ENCODE measurements at regions not wholly inside any gene's neighbourhood (a gene's known extent, or its start where the extent isn't known, plus 50 kb on each side); places are given as distances from the start of the nearest gene placed in this dataset.

DNA sequence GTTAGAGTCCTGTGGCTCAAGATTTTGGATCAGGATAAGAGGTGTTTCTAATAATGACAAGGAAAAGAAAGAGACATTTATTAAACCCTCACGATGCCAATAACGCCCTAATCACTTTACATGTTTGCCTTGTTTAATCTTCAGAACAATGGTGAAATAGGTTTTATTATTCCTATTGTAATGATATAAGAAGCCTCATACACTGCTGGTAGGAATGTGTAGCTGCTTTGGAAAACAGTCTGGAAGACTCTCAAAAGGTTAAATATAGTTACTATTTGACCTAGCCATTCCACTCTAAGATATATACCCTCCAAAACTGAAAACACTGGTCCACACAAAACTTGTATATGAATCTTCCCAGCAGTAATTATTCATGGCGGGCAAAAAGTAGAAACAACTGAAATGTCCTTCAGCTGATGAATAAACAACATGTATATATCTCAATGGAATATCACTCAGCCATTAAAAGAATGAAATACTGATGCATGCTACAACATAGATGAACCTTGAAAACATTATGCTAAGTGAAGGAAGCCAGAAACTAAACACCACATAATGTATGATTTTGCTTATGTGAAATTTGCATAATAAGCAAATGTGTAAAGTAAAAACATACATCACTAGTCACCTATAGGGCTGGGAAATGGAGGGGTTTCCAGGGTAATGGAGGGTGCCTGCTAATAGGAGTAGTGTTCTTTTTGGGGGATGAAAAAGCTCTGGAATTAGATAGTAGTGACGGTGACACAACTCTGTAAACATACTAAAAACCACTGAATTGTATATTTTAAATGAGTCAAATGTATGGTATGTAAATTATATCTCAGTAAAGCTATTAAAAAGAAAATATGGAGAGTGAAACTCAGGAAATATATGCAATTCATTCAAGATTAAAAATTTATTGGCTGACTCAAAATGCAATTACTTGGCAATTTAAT, 76.9 kb upstream of the ANK3 start:
- no peak for DNase-seq (ENCODE audit: low read depth)

DNA sequence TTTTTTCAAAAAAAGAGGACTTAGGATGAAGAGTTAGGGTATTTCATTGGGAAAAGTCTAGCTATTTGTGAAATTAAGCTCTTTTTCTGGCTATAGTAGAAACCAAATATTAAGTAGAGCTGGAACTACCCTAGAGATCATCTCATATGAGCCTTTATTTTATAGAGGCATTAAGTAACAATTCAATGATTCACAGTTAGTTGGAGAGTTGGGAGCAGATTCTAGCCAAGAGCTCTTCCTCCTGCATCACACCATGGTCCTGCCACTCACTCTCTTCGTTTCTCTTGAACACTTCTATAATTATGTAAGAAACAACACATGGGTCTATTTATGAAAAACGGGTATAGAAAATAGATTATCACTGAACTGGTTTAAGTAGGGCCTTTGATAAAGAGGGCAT, 76.1 kb upstream of the ANK3 start:
- DNase-seq (ENCODE audit: low read depth) = no peak

DNA sequence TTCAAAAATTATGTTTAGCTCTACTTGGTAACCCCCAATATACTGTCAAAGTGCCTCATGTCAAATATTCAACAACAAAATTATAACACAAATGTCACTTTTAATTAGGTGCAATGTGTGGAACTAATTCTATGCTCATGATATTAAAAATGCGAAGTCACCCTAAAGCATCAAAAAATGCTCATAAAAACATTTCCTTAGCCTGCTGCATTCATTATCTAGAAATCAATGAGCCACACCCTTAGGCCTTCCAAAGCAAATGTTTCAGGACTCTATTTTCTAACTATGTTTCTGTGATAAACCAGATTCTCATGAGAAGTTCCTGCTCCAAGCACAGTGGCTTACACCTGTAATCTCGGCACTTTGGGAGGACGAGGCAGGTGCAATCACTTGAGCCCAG, 75.0 kb upstream of the ANK3 start:
- no peak for DNase-seq (ENCODE audit: low read depth)

DNA sequence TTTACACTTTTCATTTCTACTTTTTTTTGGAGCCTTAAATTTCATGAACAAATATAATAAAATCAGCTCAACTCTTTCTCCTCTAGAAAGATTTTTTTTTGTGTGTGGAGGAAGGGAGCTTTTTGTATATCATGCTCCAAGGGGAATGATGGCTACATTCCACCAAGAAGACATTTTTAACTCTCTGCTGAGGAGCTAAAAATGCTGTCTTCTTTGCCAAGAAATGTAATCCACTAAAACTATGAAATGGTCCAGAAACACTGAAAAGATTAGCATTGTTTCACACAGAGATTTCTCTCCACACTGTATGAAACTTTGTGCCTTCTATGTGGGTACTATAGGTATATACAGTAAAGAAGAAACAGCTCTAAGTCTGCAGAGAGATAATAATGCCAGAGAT, 74.1 kb upstream of the ANK3 start:
- DNase-seq (ENCODE audit: low read depth) = no peak

DNA sequence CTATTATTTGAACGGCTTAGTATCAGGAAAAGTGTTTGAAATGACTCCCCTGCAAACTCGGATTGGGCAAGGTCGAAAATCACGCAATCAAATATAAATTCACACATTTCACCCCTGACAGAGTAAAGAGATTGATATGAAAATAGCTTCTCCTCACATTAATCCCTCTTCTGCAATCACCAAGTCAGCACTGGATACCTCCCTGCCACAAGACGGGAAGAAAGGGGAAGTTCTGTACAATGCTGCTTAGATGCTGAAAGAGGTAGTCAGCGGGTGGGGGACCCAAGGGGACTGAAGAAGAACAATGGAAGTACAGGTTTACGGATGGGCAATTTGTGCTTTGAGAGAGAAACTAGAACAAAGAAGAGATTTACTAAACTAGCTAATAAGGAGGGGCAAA, 72.0 kb upstream of the ANK3 start:
- no peak for DNase-seq (ENCODE audit: low read depth)

DNA sequence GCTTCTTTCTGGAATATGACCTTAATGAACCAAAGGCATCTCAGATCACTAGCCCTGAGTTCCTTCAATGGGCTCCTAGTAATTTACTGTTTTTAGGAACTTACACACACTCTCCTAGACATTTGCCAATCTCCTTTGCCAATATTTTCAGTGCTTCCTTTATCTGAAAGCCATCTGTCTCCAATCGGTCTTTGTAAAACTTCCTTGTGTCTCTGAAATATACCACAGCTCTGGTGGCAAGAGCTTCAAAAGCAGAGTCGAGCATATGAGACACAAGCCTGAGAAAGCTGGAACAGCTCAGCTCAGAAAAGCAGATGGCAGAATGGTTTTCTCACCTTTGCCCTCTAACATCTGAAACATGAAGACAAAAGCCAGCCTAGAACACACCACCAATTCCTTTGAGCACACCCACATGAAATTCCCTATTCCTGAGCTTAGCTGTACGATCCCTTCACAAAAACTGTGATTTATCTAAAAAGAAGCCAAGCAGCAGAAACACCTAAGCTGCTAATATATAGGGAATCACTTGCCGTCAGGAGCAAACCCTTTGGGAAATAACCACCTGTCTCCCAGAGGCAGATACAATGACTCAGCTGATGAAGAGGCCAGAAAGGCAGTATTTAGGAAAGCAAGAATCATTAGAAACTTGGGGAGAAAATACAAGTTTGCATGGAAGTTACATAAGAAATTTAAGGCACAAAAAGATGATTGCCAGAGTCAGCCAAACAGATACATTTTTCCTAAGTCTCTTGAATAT, 70.2 kb upstream of the ANK3 start:
- DNase-seq (ENCODE audit: low read depth) = no peak

DNA sequence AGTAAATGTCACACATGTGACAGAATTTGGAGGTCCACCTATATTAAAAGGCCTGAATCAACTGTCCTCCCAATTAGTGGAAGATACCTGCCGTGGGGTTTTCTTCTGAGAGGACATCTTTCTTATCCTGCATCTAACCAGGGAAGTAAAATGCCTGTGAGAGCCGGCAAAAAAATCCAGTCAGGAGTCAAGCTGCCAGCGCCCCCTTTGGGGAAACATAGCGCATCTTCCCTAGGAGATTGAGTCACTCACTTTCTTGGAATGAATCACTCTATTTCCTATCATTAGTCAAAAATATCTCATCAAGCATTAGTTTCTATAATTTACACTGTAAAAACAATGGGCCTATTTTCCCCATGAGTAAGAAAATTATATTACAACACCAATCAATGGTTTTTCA, 66.4 kb upstream of the ANK3 start:
- DNase-seq (ENCODE audit: low read depth) = no peak

DNA sequence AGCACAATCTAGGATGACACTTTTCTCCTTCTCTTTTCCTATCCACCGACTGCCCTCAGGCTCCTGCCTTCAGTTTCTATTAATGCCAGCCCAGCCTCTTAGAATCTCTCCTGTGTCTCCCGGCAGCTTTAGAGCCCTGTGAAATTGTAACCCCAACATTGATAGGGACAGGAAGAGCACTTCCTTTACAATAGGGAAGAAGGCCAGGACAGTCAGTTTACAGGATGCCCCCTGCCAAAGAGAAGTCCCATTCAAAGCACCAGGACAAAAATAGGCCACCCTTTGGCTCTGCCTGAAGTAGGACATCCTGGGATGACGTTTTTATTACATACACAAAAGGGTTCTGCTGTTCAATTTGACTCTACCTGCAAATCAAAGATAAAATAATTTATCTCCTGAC, 64.7 kb upstream of the ANK3 start:
- no peak for DNase-seq (ENCODE audit: low read depth)

DNA sequence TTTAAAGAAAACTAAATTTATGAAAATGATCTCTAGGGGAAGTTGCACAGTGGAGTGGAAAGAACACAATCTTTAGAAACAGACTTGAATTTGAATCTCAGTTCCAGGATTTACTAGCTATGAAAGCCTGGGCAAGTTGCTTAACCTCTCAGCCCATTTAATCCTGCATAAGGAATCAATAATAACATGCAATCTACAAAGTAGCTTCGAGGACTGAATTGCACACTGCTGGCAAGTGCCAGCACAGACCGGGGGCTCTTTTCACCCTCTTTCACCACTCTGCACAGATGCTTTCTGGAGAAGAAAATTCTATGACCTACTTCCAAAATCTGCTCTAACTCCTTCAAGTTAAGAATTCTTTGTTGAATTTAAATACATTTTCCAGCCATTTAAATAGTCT, 63.4 kb upstream of the ANK3 start:
- no peak for DNase-seq (ENCODE audit: low read depth)

DNA sequence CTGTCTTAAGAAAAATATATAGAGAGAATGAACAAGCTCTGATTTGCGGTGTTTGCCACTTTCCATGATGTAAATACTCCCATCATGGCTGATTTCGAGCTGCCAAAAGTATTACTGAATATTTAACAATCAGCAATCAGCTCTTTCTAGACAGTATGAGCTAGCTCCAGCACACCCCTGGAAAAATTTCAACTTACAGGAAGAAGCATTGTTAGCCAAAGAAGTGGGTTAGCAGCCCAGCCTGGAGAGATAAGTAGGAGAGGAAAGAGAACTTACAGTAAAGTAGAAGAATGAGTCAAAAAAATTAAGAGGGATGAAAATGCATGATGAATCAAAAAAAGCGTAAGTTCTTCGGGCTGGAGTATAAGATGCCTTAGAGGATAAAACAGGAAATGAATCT, 60.6 kb upstream of the ANK3 start:
- no peak for DNase-seq (ENCODE audit: low read depth)

DNA sequence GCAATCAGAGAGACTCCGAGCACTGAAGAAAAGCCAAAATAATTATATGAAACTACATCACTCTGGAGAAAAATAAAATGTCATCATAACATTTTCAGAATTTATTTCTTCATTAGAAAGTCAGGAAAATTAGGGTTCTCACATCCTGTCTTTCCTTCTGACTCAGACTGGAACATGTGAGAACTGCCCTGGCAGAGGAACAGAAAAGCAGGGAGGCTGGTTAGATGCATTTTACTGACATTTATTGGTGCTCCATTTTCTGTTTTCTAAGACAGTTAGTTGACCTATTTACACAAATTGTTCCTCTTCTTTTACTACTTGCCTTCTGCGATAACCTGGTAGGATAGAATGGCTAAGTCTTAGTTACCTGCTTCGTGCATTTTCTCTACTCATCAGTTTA, 58.6 kb upstream of the ANK3 start:
- DNase-seq (ENCODE audit: low read depth) = no peak

DNA sequence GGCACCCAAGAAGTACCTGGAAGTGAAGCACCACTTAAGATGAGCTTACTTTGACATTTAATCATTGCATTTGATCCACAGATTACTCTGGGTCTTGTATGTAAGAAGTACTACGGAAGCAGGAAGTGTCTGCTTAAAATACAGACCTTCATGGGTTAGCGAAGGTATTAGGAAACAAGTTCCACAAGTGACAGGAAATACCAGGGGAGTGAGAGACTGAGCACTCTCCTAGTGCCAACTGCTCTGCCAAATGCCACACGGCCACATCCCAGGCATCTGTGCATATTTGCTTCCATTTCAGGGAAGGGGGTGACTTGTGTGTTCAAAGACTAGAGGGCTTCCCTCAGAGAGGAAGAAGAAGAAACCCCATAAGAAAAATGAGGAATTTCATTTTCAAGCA, 57.2 kb upstream of the ANK3 start:
- no peak for DNase-seq (ENCODE audit: low read depth)

DNA sequence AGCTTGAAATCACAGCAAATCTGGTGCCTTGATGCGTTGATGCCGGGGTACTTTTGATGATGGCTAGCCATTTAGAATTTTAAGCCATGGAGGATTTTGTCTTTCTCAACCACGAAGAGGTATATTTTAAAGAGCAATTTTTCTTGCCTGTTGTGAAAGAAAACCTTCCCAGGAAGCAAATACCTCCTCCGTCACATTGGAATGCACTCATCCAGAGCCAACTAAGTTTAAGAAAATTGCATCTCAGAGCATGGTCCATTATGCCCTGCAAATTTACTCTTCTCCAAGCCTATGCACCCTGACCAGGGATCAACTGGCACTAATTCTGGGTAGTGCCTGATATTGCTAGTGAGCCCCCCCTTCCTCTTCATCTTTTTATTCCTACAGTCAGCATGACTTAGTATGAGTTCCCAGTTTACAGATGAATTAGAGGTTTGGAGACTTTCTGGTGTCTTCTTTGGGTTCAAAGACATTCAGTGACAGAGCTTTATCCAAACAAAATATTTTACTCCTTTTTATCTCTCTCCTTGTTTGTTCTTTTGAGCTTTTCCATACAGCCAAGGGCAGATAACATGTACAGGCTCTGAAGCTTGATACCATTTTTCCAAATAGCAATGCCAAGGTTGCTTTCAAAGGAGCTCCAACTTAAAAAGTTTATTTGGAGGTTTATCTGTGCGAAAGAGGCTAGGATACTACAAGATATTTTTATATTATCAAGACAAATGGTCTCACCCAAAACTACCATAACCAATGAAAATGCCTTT, 56.6 kb upstream of the ANK3 start:
- no peak for DNase-seq (ENCODE audit: low read depth)

DNA sequence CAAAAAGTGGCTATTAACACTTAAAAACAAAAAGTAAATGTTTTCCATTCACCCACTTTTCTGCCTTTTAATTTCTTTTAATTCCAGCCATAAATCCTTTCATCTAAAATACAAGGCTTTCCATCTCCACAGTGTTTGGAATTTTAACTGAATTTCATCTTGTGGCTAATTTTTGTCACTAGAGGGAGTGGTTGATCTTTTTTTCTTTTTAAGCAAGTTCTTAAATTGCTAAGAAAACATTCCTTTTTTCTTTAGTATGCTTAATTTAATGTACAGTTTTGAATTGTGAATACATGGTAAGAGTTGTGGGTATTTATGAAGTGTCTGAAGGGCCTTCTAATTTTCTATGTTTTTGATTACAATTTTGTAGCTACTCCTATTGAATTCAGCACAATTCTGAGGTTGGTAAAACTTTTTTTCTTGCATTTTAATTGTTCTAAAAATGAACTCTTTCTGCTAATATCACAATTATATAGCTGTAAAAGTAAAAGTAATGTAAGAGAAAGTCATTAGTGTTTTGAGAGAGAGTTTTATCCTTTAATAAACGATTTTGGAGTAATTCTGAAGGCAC, 54.9 kb upstream of the ANK3 start:
- DNase-seq (ENCODE audit: low read depth) = no peak

DNA sequence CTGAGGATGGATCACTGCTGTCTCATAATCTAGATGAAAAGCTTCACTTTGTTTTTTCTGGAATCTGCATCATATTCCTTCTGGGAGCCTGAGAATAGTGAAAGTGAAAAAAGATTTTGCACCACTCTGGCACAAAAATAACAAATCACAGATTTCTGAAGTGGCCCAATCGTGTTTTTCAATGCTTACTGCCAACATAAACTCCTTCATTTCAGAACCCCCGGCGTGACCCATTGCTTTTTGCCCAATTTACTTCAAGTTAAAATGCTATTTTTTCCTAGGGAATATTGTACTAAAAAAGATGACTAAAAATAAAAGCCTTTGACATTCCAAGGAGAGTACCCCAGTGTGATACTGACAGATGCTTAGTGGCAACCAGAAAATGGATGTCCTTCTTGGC, 53.7 kb upstream of the ANK3 start:
- no peak for DNase-seq (ENCODE audit: low read depth)

DNA sequence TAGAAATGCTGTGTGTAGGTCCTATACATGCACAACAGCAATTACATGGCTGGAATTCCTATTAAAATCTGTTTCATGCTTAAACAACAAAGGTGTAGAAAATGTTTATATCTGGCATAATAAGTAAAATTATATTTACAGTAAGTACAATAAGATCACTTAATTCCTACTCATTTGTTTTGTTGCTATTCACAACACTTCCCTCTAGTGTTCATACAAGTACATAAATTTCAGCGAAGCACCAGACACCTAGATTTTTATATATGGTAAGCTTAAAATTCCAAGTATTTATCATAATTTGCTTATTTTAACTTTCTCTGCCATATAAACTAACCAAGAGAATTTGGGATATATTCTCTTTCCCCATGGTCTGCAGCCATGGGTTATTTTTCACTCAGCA, 51.8 kb upstream of the ANK3 start:
- no peak for DNase-seq (ENCODE audit: low read depth)

DNA sequence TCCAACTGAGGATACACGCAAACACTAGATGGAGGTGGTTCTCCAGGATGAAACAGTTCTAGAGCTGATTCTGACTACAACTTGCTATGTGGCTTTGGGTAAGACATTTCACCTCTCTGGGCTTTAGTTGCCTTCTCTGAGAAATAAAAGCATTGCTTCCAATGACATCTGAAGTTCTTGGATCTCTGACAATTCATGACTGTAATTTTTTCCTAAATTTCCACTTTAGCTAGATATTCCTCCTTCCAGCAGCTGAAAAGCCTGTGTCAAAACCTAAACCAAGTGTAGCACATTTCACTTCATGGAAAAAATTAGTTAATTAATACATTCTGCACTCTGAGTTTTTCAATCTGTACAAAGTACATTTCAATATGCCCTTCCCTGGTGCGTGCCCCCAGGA, 50.0 kb upstream of the ANK3 start:
- DNase-seq (ENCODE audit: low read depth) = no peak

Data from activated T-cell treated with anti-CD3 and anti-CD28 coated beads for 48 hours (primary cell).